Caki2 (cell line): ENCODE measurements at regions not wholly inside any gene's neighbourhood (a gene's known extent, or its start where the extent isn't known, plus 50 kb on each side); places are given as distances from the start of the nearest gene placed in this dataset.

ENCODE experiments used
- DNase-seq: peaks from one replicate; pipeline ENCODE4 v3.0.0-alpha.2; 2015; ENCODE audit warnings: low read depth
- in situ Hi-C: cut with HindIII; loops from 2 replicates; pipeline ENCODE4 v1.10.0; 2016; ENCODE audit warnings: low sequenced_read_pairs, low pct_unique_long_range_greater_than_20kb, mixed read lengths

DNA sequence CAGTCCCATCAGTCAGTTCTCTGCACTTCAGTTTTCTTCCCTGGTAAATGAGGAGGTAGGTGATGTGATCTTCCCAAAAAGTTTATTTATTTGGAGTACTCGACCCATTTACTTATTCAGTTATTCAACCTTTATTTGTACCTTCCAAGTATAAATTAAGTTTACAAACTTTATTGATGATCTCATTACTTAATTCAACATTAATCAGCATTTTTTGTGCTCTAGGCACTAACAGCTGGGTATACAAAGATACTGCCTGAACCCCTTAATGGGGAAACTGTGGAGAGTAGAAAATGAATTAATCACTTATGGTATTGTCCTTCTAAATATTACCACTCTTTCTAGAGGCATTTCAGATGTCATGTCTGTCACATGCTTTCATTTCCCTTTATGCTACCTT, 293.3 kb downstream of the DLEU7 start:
- in situ Hi-C loops: no loop called here
- no peak for DNase-seq

DNA sequence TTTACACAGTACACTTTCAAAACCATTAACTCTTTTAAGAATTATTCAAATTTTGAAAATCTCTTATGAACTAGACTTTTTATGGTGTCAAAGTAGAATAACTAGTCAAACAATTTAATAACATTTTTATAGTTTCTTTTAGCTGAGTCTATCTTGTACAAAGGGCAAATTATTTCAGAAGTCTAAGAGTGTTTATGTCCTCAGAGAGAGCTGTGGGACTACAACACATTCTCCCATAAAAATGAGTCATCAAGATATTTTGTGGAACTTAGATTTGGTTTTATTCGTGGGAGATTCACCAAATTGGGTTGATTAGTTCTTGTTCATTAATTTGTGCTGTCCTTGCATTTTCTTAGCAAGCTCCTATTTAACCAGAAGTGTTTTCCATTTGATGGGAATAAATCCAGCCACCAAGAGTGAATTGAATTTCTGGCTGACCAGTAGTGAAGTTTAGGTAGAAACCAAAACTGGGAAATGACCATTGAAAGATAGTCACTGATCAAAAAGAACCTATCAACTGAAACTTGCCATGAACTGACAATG, 291.0 kb downstream of the DLEU7 start:
- no peak for DNase-seq
- in situ Hi-C loops: no loop called here

DNA sequence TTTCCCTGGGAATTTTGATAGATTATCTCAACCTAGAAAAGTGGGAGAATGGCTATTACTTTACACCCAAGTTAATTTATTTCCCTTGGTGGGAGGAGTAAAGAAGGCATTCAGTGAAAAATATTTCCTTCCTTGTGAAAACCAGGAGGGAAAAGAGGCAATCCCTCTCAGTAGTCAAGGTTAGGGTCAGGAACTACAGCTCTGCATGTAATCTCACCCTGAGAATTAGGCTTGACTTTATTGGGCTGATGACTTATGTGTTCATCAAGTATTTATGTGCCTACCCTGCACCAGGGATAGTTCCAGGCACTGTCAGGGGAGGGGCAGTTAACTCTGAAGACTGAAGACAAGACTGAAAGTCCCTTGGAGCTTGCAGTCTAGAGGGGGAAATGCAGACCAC, 281.8 kb downstream of the DLEU7 start:
- in situ Hi-C loops: no loop called here
- DNase-seq: no peak

DNA sequence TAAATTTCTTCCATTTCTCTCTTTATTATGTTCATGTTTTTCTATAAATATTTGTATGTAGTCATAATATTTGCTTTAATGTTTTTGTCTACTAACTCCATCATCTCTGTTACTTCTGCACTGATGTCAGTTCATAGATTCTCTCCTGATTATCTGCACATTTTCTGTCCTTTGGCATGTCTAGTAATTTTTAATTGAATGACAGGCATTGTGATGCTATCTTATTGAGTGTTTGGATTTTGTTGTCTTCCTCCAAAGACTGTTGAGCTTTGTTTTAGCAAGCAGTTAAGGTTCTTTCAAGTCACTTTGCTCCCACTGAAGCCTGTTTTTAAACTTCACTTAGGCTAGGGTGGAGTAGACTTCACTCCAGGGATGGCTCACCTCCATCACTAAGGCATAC, 276.8 kb downstream of the DLEU7 start:
- no peak for DNase-seq
- in situ Hi-C loops: no loop called here

DNA sequence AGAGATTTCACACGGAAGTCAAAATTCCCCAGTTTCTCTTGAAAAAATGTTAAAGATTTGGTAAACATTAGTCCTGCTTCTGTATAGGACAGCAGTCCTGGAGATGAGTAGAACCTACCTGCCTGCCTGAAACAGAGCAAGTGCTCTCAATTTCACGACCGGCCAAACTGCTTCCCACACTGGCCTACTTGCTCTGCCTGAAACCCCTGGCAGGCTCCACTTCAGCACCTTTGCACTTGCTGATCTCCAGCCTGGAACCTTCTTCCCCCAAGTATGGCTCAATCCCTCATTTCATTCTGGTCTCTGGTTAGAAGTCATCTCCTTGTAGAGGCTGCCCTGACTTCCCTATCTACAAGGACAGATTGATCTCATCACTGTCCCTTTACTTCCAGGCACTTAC, 271.4 kb downstream of the DLEU7 start:
- in situ Hi-C loops: no loop called here
- DNase-seq: no peak

DNA sequence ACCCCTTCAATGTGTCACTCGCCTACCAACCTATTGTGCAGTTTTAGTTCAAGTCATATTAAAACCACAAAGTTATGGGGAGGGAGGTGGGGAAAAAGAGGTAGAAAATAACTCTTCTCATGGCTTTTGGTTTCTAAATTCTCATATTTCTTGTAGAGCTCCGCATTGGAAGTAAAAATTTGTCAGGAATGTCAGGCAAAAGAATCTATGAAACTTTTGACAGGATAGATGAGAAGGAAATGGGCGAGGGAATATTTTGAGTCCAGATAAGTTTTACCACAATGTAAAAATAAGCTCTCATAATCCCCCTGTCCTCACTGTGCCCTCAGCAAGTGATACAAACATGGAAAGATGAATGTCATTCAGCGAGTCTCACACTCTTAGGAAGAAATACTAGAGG, 270.4 kb downstream of the DLEU7 start:
- in situ Hi-C loops: no loop called here
- no peak for DNase-seq

DNA sequence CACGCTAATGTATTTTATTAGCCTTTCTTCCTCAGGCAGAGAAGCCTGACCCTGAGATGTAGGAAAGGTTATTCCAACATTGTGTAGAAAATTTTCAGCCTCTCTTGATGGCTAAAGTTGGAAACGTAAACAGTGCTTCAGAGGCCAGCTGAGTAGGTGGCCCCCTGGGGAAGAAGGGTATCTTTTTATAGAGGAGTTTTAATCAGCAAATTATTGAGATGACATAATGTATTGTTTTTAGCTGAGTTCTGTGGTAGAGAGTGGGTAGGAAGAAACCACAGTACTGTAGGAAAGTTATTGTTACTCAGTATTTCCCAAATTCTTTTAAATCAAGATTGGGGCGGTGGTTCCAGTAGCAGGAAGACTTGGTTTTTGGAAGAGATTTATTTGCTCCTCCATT, 268.8 kb downstream of the DLEU7 start:
- in situ Hi-C loops: no loop called here
- DNase-seq: no peak

DNA sequence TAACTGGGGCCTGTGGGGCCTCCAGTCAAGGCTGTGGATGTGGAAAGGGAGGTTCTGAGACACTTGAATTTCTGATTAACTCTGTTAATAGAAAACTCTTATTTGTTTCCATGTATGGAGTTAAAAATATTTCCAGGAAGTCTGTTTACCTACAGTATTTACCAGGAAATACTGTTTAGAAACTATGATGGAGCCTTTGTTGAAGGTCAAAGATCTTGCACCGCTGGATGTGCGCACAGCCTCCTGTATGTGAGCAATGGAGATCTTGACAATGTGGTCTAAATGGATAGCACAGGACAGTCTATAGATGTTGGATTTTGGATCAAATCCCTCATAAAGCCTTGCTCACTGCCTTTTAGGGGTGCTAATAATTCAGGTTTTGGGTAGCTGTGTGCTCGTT, 268.4 kb downstream of the DLEU7 start:
- DNase-seq: no peak
- in situ Hi-C loops: no loop called here

DNA sequence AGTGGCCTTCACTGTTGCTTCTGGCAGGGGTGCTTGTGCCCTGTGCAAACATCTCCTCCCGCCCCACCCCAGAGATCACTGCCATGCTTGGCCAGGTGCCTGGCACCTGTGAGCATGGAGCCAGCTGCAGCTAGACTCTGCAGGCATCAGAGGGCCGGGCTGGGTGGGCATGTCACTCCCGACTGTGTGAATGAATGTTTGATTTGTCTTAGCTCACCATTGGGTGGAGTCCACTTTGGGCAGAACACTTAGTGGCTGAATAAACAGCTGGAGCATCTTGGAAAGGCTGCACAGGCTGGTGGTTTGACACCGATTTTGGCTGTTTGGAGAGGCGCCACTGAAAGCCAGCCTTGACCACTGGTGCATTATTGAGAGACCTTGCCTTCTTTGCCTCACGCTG, 267.3 kb downstream of the DLEU7 start:
- in situ Hi-C loops: no loop called here

DNA sequence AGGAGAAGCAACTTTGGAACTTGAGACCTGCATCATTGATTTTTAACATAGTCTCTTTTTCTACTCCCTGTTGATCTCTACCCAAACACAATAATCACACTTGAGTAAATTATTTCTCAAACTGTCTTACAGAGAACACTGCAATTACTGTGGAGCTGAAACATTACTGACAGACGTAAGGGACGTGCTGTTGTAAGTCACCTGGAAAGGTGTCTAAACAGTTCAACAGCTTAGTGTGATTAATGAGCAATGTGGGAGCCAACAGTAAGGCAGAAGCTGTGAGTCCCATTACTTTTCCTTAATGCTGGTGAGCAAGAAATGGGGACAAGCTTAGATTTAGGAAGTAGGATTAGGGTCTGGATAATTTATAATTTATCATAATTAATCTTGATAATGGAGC, 265.7 kb downstream of the DLEU7 start:
- no peak for DNase-seq
- in situ Hi-C loops: no loop called here

More for the DNA sequence above, 267.3 kb downstream of the DLEU7 start:
- DNase-seq: no peak

DNA sequence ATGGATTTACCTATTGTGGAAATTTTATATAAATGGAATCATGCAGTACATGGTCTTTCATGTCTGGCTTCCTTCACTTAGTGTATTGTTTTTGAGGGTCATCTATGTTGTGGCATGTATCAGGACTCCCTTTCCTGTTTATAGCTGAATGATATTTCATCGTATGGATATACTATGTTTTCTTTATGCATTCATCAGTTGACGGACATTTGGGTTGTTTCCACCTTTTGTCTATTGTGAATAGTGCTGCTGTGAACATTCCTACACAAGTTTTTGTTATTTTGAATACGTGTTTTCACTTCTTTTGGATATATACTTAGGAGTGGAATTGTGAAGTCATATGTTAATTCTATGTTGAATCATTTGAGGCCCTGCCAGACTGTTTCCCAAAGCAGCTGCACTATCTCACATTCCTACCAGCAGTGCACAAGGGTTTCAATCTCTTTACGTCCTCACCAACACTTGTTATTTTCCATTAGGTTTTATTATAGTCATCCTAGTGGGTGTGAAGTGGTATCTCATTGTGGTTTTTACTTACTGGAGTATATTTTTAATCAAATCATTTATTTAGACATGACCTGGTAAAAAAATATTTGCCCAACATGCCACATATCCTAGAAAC, 262.7 kb downstream of the DLEU7 start:
- no peak for DNase-seq
- in situ Hi-C loops: no loop called here

DNA sequence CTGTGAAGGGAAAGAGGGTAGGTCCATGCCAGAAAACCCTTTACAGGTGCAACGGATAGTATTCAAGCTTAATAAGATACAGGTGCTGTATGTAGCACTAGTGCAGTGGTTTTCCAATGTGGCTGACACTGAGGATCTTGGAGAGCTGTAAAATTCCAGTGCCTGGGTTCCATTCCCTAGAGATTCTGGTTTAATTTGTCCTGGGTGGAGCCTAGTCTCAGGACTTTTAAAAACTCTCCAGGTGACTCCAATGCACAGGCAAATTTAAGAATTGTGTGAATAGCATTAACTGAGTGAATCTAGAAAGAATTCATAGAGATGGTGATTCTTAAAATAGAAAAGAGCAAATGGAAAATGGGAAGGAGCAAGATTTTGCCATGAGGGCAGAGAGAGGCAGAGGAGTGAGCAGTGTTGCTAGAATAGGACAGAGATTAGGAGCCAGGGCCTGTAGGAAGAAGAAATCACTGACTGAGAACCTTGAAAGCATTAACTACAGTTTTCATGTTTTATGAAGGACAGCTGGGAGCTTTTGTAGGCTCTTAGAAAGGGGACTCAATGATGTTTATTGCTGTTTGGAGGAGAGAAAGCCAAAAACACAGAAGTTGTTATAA, 261.8 kb downstream of the DLEU7 start:
- no peak for DNase-seq
- in situ Hi-C loops: no loop called here

DNA sequence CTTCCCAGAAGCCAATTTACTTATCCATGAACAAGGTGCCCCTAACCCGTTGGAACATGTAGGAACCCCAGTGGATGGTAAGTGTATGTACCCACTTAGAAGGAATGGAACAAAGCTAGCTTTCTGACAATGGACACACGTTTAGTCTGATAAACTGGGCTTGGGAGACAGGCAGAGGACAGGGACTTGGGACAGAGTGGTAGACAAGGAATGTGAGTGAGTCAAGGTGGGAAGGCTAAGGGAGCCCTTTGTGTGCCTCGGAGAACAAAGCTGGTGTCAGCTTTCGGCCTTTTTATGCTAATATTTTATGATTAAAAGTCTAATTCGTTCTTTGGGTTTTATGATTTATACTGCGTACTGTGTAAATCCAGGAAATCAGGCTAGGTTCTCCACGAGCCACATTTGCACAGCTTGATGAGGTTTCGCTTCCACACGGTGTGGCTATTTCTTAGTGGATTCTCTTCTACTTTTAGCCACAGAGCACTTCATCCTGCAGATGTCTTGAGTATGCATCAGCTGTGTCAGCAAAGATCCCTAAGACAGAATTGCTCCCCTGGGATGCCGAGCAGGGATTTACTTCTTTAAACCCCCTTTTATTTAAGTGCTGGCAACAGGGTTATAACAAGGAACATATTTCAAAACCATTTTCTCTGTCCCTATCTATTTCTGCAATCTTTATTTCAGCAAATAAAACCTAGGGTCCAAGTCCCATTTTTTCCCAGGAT, 258.5 kb downstream of the DLEU7 start:
- DNase-seq: no peak
- in situ Hi-C loops: no loop called here

DNA sequence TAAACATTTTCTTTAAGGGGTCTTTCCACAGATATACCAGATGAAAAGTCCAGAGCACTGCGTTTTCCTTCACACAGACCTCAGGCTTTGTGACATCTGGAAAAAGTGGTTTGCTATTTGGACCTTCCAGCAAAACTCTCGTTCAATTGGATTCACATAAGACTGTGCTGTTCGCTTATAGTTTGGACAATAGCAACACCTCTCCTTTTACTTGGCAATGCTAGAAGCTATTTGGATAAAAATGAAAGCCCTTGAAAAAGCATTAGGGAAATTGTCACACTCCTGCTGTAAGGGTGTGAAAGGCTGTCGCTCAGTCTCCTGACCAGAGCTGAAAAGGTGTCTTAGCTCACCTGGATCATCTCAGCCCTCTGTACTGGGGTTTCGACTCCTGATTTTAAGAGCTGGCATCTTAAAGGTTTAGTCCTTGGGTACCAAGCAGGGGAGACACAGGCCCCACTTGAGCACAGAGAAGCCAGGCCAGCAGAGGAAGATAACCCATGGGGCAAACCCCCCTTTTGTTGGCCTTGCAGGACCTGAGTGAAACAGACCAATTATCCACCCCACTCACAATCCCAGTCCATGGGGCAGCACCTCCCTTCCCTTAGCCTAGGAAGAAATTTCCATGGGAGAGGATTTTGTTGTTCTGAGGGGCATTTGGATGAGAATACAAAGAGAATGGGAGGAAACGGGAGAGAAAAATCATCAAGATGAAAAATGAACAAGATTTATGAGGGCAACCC, 257.6 kb downstream of the DLEU7 start:
- in situ Hi-C loops: no loop called here
- no peak for DNase-seq

DNA sequence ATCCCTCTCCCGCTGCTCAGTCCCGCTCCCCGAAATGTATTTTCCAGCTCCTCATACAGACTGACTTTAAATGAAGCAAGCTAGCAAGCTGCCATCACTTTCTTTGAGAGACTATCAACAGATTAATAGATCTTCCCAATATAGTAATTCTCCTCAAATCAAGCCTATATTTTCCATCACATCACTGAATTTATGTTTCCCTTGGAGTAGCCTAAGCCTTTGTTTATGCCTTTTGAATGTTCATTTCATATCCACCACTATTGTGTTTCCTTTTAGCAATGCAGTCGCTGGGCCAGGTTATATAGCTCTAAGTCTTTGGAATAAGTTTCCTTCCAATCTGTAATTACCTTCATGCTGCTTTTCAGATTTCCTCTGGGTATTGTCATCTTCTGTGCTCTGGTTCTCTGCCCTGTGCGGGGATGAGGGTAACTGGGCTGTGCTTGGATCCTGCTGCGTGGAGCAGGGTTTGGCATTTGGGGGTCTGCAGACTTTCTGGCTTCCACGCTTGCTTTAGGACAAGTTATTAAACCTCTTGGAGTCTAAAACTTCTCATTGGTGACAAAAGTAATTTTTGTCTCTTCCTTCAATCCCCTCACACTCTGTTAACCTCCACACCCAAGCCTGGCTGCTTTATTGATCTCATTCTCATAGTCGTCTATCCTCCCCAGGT, 256.9 kb downstream of the DLEU7 start:
- in situ Hi-C loops: no loop called here
- no peak for DNase-seq

DNA sequence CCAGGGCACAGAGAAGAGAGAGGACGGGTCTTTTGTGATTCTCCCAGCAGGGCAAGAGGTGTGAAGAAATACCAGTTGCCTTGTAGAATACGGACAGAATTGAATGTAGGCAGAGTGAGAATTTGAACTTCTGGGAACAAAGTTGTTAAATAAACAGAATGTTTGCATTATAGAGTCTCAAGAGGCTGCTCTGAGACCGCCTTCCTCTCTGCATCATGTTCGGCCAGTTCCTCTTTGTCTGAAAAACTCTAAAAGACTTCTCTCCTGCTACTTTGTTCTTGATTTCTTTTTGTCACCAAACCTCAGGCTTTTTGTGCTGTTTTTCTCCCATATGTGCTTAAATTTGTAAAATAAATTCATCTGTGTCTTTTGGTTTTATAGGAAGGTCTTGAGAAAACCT, 256.4 kb downstream of the DLEU7 start:
- in situ Hi-C loops: no loop called here
- no peak for DNase-seq

DNA sequence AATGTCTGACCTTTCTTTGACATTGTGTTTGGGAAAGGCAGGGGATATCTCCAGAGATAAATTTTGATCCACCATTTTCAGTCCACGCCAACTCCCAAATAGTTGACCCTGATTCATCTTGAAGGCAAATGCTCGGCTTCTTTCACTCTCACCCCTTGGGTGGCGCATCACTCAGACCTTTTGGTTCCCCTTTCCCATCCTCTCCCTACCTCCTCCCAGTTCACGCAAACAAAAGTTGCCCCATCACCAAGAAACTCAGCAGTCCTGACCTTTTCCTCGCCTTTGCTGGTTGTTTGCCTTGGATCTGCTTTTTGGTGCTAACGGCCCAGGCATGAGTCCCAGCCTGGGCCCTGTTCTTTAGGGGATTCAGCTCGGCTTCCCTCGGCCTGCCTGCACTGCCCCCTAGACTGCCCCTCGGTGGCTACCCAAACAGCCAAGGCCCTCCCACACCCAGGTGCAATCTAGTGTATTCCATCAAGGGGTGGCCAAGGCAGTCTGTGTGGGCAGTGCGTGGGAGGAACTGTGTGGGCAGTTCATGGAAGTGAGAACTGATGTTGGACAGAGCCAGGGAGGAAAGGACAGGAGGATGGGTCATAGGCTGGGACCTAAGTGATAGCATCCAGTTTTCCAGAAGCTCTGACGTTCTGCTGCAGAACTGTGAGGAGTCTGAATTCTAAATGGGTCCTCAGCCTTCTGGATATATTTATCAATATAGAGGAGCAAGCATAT, 255.7 kb downstream of the DLEU7 start:
- in situ Hi-C loops: no loop called here

More for the DNA sequence above, 255.7 kb downstream of the DLEU7 start:
- DNase-seq: no peak
